ENCODE measurements at regions not wholly inside any gene's neighbourhood (a gene's known extent, or its start where the extent isn't known, plus 50 kb on each side); places are given as distances from the start of the nearest gene placed in this dataset.

DNA sequence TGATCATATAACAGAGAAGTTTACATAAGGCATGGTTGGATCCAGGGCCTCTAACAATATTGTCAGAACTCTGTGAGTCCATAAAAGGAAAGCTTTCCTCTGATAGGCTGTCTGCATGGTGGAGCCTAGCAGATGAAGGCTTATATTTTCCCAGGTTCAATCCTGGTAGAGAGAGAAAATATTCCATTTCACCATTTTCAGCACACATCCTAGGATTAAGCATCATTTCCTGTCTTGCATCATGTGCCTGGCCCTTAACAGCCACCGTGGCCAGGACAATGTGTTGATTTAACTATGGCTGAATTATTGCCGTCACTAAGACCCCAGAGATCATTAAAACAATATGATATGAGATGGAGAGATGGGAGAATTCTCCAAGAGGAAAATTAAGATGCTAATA, 90.9 kb upstream of the GRIA1 start:
- H3K27ac ChIP-seq = no peak overlapping the region
- TF ChIP-seq, protein P1, sequence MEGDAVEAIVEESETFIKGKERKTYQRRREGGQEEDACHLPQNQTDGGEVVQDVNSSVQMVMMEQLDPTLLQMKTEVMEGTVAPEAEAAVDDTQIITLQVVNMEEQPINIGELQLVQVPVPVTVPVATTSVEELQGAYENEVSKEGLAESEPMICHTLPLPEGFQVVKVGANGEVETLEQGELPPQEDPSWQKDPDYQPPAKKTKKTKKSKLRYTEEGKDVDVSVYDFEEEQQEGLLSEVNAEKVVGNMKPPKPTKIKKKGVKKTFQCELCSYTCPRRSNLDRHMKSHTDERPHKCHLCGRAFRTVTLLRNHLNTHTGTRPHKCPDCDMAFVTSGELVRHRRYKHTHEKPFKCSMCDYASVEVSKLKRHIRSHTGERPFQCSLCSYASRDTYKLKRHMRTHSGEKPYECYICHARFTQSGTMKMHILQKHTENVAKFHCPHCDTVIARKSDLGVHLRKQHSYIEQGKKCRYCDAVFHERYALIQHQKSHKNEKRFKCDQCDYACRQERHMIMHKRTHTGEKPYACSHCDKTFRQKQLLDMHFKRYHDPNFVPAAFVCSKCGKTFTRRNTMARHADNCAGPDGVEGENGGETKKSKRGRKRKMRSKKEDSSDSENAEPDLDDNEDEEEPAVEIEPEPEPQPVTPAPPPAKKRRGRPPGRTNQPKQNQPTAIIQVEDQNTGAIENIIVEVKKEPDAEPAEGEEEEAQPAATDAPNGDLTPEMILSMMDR (conservative IDR thresholded peaks at IDR 0.05) = no peak
- TF ChIP-seq ZFX (IDR thresholded peaks at IDR 0.05) = no peak

DNA sequence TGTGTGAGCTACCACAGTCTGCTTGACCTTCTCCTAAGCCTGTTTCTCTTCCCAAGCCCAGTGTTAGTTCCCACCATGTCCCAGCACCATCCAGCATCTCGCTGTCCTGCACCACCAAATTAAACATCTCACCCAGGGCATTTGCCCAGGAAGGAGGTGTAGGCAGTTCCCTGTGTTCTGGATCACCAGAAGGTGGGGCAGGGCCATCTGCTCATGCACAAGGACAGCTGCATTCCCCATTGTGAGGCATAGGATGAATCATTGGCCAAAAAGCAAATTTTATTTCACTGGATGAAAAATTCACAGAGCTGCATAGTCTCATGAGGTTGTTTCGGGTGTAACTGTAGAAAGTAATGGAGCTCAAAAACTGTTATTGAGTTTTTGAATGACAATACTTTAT, 89.5 kb upstream of the GRIA1 start:
- H3K27ac ChIP-seq = no peak overlapping the region
- no peak for TF ChIP-seq ZFX (IDR thresholded peaks at IDR 0.05)
- TF ChIP-seq, protein P1 (conservative IDR thresholded peaks at IDR 0.05) = no peak

DNA sequence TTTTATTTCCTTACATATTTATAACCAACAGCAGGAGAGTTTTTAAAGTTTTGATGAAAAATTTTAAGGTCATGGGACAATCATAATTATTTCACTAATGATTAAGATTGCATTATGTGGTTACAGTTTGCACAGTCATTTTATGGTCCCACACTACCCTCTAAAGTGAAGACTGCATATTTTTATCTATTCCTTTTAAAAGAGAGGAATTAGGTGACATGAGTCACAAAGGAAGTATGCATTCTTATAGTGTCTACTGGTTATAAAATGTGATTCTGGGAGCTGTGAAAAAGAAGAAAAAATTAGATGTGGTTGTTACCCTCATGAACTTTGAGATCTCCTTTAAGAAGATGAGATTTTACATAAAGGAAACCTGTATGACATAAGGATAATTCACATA, 87.9 kb upstream of the GRIA1 start:
- TF ChIP-seq, protein P1 (conservative IDR thresholded peaks at IDR 0.05) = no peak
- no peak for TF ChIP-seq ZFX (IDR thresholded peaks at IDR 0.05)
- H3K27ac ChIP-seq = no peak overlapping the region

DNA sequence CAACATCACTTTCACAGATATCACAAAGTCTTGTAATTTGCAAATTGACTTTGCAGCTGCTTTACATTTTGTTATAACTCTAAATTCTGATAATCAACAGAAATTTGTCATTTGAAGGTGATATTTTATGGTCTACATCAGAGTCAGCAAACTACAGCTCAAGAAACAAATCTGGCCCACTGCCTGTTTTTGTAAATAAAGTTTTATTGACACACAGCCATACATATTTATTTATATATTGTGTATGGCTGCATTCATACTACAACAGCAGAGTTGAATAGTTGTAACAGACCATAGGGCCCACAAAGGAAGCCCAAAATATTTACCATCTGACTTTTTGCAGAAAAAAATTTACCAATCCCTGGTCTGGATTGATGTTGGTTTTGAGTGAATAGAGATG, 87.0 kb upstream of the GRIA1 start:
- TF ChIP-seq, protein P1 (conservative IDR thresholded peaks at IDR 0.05) = no peak
- TF ChIP-seq ZFX (IDR thresholded peaks at IDR 0.05) = no peak

DNA sequence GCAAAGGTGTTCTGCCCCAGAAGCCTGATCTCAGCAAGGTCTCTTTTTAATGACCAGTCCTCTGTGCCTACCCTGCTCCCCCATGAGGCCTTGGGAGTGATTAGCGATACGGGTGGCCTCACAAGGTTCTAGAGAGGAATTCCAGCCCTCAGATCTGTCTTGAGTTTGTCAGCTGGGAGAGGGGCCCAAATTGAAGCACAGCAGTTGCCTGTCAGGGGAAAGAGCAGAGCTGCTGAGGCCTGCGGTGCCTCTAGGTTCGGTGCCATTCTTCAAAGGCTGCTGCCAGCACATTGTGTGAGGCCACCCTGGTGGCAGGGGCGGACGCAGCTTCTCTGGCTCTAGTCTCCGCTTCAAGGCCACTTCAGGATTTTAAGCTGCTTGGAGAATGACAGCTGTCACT, 85.7 kb upstream of the GRIA1 start:
- TF ChIP-seq, protein P1 (conservative IDR thresholded peaks at IDR 0.05) = no peak
- TF ChIP-seq ZFX (IDR thresholded peaks at IDR 0.05) = no peak
- no peak overlapping the region for H3K27ac ChIP-seq

More for the DNA sequence above, 87.0 kb upstream of the GRIA1 start:
- no peak overlapping the region for H3K27ac ChIP-seq

DNA sequence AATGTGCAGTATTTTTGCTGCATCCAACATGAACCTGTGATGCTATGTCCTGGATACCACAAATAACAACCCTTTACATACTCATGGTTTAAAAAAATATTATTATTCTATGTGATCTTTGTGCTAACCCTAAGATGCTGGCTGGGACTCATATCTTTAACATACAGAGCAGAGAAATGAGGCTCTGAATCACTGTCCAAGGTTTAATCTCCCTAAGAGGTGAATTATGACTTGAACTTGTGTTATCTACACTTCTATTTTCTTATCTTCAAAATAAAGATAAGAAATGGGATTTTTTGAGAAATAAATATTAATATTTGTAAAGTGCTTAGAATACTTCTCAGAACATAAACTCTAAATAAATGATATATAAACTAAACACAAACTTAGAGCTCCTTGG, 68.8 kb upstream of the GRIA1 start:
- TF ChIP-seq, protein P1 (conservative IDR thresholded peaks at IDR 0.05) = no peak
- TF ChIP-seq ZFX (IDR thresholded peaks at IDR 0.05) = no peak
- H3K27ac ChIP-seq = no peak overlapping the region

DNA sequence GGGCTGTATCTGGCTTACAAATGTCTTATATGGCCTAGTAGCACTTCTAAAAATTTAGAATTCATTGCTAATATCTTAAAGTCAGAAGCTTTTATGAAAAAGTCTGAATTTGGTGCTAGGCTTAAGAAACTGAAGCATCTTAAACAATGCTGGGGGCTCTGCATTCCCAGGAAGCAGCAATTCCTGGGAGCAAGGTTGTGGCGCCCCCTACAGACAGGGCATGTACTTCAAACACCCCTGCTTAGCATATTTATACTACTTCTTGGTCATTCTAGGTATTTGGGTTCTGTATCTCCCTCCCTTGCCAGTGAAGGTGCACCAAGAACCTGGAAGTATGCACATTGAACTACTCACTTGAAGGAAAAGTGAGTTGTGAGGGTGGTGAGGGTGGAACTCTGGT, 64.6 kb upstream of the GRIA1 start:
- no peak overlapping the region for H3K27ac ChIP-seq
- no peak for TF ChIP-seq ZFX (IDR thresholded peaks at IDR 0.05)
- TF ChIP-seq, protein P1 (conservative IDR thresholded peaks at IDR 0.05) = peak; percentile 60

Data from C4-2B (cell line).